ENCODE measurements at regions not wholly inside any gene's neighbourhood (a gene's known extent, or its start where the extent isn't known, plus 50 kb on each side); places are given as distances from the start of the nearest gene placed in this dataset.

- TF ChIP-seq CTCF (IDR thresholded peaks at IDR 0.05) = no peak
- no peak for TF ChIP-seq POLR2A (IDR thresholded peaks at IDR 0.05)
- TF ChIP-seq EP300 (IDR thresholded peaks at IDR 0.05) = no peak
These were observed 96.2 kb upstream of the RSPO3 start for GRCh38 chr6:127022302-127022701.
